HL-60 (cell line): ENCODE measurements at regions not wholly inside any gene's neighbourhood (a gene's known extent, or its start where the extent isn't known, plus 50 kb on each side); places are given as distances from the start of the nearest gene placed in this dataset.

Experiments used
- DNase-seq, 2 experiments: peaks; one replicate each; pipeline ENCODE4 v3.0.0-alpha.2; 2010 to 2020; ENCODE audit warnings: low read depth in 1 of 2, low spot score in 1 of 2
- H3K27ac ChIP-seq: fragments of 250-450 bp; sonication (Bioruptor Pico); replicated peaks from 2 replicates; pipeline ENCODE4 v1.5.1; 2020; ENCODE audit warnings: mild to moderate bottlenecking, moderate library complexity
- H3K27me3 ChIP-seq: fragments of 250-450 bp; sonication (Bioruptor Pico); 2 replicates; pipeline ENCODE4 v1.5.1; 2021; ENCODE audit warnings: mild to moderate bottlenecking, moderate library complexity; ENCODE audit not compliant: insufficient read depth, poor library complexity, severe bottlenecking
- H3K4me3 ChIP-seq: replicated peaks from 2 replicates; pipeline ENCODE4 v1.5.1; 2011; ENCODE audit warnings: mild to moderate bottlenecking, control low read depth, low read length; ENCODE audit not compliant: insufficient read depth
- CTCF ChIP-seq: IDR thresholded peaks from one replicate; pipeline ENCODE4 v1.5.1; 2011; ENCODE audit warnings: low read length, control low read depth, inconsistent platforms; ENCODE audit not compliant: insufficient read depth
- GABPA ChIP-seq: IDR thresholded peaks from 2 replicates; pipeline ENCODE4 v1.6.1; 2012; ENCODE audit warnings: low read depth
- POLR2AphosphoS5 ChIP-seq: IDR thresholded peaks from 2 replicates; pipeline ENCODE4 v1.6.1; 2012; ENCODE audit warnings: low read depth
- REST ChIP-seq: IDR thresholded peaks from 2 replicates; pipeline ENCODE4 v1.6.1; 2012; ENCODE audit warnings: low read depth; ENCODE audit not compliant: insufficient replicate concordance
- SPI1 ChIP-seq: IDR thresholded peaks from 2 replicates; pipeline ENCODE4 v1.6.1; 2012; ENCODE audit warnings: low read depth, mild to moderate bottlenecking, borderline replicate concordance

GRCh38 chr2:71277536-71278103, 50.7 kb upstream of the PAIP2B start:
- TF ChIP-seq REST (no peak), CTCF (no peak), SPI1 (no peak), POLR2AphosphoS5 (no peak), GABPA (no peak)
- H3K4me3 ChIP-seq, result peak overlapping the region; percentile 85
- peak; percentile 27 to 59 for DNase-seq

GRCh38 chr2:71277147-71277475, 50.2 kb upstream of the PAIP2B start:
- no peak for DNase-seq
- TF ChIP-seq SPI1 (no peak), GABPA (no peak), CTCF (no peak), POLR2AphosphoS5 (no peak), REST (no peak)
- Histone ChIP-seq H3K27me3 (peaks cover 4% of the 10 kb centered on the region), H3K4me3 (peak overlapping the region; percentile 85), H3K27ac (peak overlapping the region; percentile 58)

More at GRCh38 chr2:71277536-71278103, 50.7 kb upstream of the PAIP2B start:
- H3K27me3 ChIP-seq, result peaks cover 3% of the 10 kb centered on the region
- no peak overlapping the region for H3K27ac ChIP-seq

- peaks cover 4% of the 10 kb centered on the region for H3K27me3 ChIP-seq
- peak overlapping the region; percentile 85 for H3K4me3 ChIP-seq
- peak; percentile 82 to 90 for DNase-seq
- TF ChIP-seq SPI1 (no peak), GABPA (peak; percentile 32; the same call in 1 of the 2 replicates), POLR2AphosphoS5 (peak; percentile 40; the same call in 1 of the 2 replicates), REST (no peak)
- H3K27ac ChIP-seq, result peak overlapping the region; percentile 58
Measured at GRCh38 chr2:71276311-71277146, 49.6 kb upstream of the PAIP2B start.
